Activated B cell treated with CpG ODN at 0.5 μM for 24 hours (primary cell): ENCODE measurements at regions not wholly inside any gene's neighbourhood (a gene's known extent, or its start where the extent isn't known, plus 50 kb on each side); places are given as distances from the start of the nearest gene placed in this dataset.

Source experiments
- ATAC-seq: fragments of 200-7000 bp; cut with Tn5 transposase; one replicate; pipeline ENCODE4 v1.10.0; 2021; ENCODE audit warnings: low read depth, mild to moderate bottlenecking, moderate library complexity
- CTCF ChIA-PET: fragments of 350-600 bp; sonication (Branson Sonifier 250); formaldehyde crosslinking; loops from one replicate; lab custom pipeline; 2021; ENCODE audit warnings: antibody characterized with exemption; lab: Charles Lee
- POLR2A ChIA-PET: fragments of 350-600 bp; sonication (Branson Sonifier 250); formaldehyde crosslinking; loops from one replicate; lab custom pipeline; 2021; ENCODE audit warnings: antibody characterized with exemption; lab: Charles Lee
- DNase-seq: peaks from one replicate; pipeline ENCODE4 v3.0.0; 2022
- H3K27ac Mint-ChIP-seq: one replicate; pipeline ENCODE4 v1.8.0; 2020; ENCODE audit warnings: mixed read lengths
- H3K27me3 Mint-ChIP-seq: one replicate; pipeline ENCODE4 v1.8.0; 2021; ENCODE audit warnings: mixed read lengths
- H3K36me3 Mint-ChIP-seq: one replicate; pipeline ENCODE4 v1.8.0; 2021; ENCODE audit warnings: low read depth, mixed read lengths
- H3K4me1 Mint-ChIP-seq: one replicate; pipeline ENCODE4 v1.8.0; 2021; ENCODE audit warnings: mixed read lengths
- H3K4me3 Mint-ChIP-seq: one replicate; pipeline ENCODE4 v1.8.0; 2020; ENCODE audit warnings: mild to moderate bottlenecking, mixed read lengths
- H3K9me3 Mint-ChIP-seq: one replicate; pipeline ENCODE4 v1.8.0; 2020; ENCODE audit warnings: mixed read lengths
- intact Hi-C: fragments of 100-400 bp; cut with micrococcal nuclease; formaldehyde crosslinking; loops from one replicate; pipeline ENCODE4 v1.15.1; 2024
- TF ChIP-seq, protein P1 (sequence below): fragments of 200-600 bp; IDR thresholded peaks from one replicate; pipeline ENCODE4 v1.8.0; 2022; ENCODE audit warnings: antibody characterized with exemption, mild to moderate bottlenecking

DNA sequence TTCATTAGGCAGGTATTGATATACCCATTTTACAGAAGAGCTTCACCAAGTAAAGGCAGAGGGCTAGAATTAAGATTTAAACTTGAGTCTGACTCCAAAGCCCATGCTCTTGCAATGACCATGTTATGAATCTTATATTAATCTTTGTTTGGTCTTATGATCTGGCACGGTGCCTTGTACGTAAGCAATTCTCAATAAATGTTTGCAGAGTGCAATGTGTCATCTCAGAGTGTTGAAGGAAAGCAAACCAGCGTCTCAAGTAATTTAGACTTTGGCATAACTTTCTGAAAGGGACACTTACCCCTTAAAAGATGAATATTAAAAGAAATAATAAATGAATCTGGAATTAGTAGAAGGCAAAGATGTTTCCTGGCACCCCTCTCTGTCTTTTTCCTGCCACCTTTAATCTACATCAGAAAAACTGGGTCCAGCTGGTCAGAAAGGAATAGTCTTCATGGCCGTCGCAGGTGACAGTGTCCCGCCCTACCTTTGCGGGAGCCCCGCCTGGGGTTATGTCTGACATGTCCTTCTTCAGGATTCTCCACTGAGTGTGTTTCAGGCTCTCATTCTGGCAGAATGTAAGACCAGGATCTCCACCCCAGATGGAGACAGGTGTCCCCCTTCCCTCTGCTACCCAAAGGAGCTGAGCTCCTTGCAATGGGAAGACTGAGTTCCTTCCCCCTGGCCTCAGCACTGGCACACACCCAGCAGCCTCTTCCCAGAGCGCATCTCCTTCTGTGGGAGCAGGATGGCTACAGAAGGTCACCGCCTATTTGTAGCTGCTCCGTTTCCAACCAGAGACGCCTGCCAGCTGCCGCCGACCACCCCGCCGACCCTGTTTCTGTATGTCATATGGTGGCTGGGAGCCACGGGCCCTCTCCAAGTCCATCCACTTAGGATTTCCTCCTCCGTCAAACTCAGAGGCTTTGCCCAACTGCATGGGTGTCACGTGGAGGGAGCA is 266.3 kb upstream of the ECI2 start:
- H3K4me3 Mint-ChIP-seq = no peak overlapping the region
- H3K27me3 Mint-ChIP-seq = peaks cover 14% of the 10 kb centered on the region
- peaks cover 6% of the 10 kb centered on the region for H3K4me1 Mint-ChIP-seq
- CTCF ChIA-PET = no interaction called here
- intact Hi-C loops = no loop called here
- no peak for DNase-seq
- TF ChIP-seq, protein P1, sequence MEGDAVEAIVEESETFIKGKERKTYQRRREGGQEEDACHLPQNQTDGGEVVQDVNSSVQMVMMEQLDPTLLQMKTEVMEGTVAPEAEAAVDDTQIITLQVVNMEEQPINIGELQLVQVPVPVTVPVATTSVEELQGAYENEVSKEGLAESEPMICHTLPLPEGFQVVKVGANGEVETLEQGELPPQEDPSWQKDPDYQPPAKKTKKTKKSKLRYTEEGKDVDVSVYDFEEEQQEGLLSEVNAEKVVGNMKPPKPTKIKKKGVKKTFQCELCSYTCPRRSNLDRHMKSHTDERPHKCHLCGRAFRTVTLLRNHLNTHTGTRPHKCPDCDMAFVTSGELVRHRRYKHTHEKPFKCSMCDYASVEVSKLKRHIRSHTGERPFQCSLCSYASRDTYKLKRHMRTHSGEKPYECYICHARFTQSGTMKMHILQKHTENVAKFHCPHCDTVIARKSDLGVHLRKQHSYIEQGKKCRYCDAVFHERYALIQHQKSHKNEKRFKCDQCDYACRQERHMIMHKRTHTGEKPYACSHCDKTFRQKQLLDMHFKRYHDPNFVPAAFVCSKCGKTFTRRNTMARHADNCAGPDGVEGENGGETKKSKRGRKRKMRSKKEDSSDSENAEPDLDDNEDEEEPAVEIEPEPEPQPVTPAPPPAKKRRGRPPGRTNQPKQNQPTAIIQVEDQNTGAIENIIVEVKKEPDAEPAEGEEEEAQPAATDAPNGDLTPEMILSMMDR = no peak
- peaks cover 5% of the 10 kb centered on the region for H3K9me3 Mint-ChIP-seq
- POLR2A ChIA-PET = no interaction called here
- no peak overlapping the region for H3K27ac Mint-ChIP-seq
- peaks cover 4% of the 10 kb centered on the region for H3K36me3 Mint-ChIP-seq
- ATAC-seq = no peak

DNA sequence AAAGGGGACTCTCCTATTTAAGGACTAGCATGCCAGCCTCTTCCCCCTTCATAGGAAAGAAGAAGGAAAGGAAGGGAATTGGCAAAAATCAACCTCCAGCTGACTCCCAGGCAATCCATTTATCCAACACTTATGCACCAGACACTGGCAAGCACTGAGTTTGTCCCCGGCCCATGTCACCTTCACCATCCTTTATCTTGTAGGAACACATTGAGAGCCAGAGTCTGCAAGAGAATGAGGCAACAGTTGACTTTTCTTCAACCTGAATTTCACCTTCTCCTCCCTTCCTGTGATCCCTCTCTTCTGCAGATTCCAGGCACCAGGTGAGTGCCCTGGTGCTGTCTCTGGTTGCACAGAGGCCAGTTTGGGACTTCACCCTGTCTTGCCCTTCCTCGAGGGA is 264.3 kb upstream of the ECI2 start:
- Mint-ChIP-seq H3K4me3 (no peak overlapping the region), H3K27ac (no peak overlapping the region), H3K27me3 (peaks cover 22% of the 10 kb centered on the region), H3K4me1 (no peaks in the 10 kb centered on the region), H3K9me3 (no peaks in the 10 kb centered on the region), H3K36me3 (no peaks in the 10 kb centered on the region)
- intact Hi-C loops = no loop called here
- ChIA-PET CTCF (no interaction called here), POLR2A (no interaction called here)
- TF ChIP-seq, protein P1 = no peak
- no peak for DNase-seq
- ATAC-seq = no peak

DNA sequence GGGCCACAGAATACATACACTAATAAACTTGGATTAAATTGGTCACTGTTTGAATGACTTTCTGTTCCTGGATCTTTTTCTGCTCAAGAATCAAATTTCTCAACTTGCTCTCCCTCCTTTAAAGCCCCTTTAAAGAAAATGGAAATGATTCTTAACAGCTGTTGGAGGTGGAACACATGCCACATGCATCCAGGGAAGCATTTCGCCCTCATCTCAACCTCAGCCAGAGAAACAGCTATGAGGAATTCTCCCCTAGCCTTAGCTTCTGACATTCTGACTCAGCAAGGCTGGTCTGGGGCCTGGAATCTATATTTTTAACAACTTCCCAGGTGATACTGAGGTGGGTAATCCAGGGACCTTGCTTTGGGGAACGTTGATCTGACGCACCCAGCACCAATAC is 263.4 kb upstream of the ECI2 start:
- no peak overlapping the region for H3K4me3 Mint-ChIP-seq
- H3K9me3 Mint-ChIP-seq = no peaks in the 10 kb centered on the region

DNA sequence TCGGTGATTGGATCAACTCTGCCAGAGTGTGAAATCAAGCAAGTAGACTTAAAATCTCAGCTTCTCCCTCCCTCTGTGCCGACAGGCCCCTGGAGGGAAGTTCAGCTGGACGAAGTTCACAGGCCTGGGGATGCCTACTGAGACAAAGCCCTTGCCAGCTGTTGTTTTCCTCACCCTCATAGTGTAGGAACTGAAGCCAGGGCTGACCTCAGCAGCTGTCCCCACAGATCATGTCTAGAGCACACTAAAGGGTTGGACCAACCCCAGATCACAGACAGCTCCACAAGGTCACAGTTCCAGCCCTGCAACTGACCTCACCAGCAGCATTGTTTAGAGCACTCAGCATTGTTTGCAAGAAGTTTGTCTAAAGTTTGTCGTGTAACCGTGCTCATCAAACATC is 261.9 kb upstream of the ECI2 start:
- Mint-ChIP-seq H3K27me3 (peaks cover 21% of the 10 kb centered on the region), H3K4me1 (no peaks in the 10 kb centered on the region), H3K36me3 (no peaks in the 10 kb centered on the region), H3K27ac (no peak overlapping the region), H3K9me3 (no peaks in the 10 kb centered on the region), H3K4me3 (no peak overlapping the region)
- intact Hi-C loops = no loop called here
- ChIA-PET CTCF (no interaction called here), POLR2A (no interaction called here)
- TF ChIP-seq, protein P1 = no peak
- DNase-seq (no peak), ATAC-seq (no peak)

More for the DNA sequence above, 263.4 kb upstream of the ECI2 start:
- Mint-ChIP-seq H3K36me3 (no peaks in the 10 kb centered on the region), H3K27ac (no peak overlapping the region), H3K4me1 (no peaks in the 10 kb centered on the region), H3K27me3 (peaks cover 26% of the 10 kb centered on the region)
- ATAC-seq = no peak
- no peak for DNase-seq
- TF ChIP-seq, protein P1 = no peak
- ChIA-PET POLR2A (no interaction called here), CTCF (no interaction called here)
- intact Hi-C loops = no loop called here

DNA sequence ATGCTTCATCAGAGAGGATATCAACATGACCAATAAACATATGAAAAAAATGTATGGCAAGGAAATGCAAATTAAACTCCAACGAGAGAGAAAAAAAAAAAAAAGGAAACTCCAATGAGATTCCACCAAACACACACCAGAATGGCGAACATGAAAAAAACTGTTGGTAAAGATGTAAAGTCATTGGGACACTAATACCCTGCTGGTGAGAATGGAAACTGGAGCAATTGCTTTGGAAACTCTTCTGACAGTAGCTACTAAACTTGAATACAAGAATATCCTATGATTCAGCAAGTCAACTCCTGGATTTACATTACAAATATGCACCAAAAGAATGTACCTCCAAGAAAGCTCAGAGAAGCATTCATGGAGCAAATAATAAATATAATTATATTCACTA is 260.7 kb upstream of the ECI2 start:
- Mint-ChIP-seq H3K36me3 (no peaks in the 10 kb centered on the region), H3K27ac (no peak overlapping the region), H3K4me1 (no peaks in the 10 kb centered on the region), H3K4me3 (no peak overlapping the region), H3K9me3 (no peaks in the 10 kb centered on the region), H3K27me3 (peaks cover 20% of the 10 kb centered on the region)
- CTCF ChIA-PET = no interaction called here
- DNase-seq (no peak), ATAC-seq (no peak)
- POLR2A ChIA-PET = no interaction called here
- TF ChIP-seq, protein P1 = no peak
- intact Hi-C loops = no loop called here
